ENCODE measurements at regions not wholly inside any gene's neighbourhood (a gene's known extent, or its start where the extent isn't known, plus 50 kb on each side); places are given as distances from the start of the nearest gene placed in this dataset.

GRCh38 chr1:189811960-189812359 lies 665.7 kb downstream of the BRINP3 start:
- TF ChIP-seq EP300 (IDR thresholded peaks at IDR 0.05; ENCODE audit: borderline replicate concordance) (no peak), CREB1 (IDR thresholded peaks at IDR 0.05; ENCODE audit: low read depth) (no peak)
- TF ChIP-seq, protein P1, sequence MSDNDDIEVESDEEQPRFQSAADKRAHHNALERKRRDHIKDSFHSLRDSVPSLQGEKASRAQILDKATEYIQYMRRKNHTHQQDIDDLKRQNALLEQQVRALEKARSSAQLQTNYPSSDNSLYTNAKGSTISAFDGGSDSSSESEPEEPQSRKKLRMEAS (IDR thresholded peaks at IDR 0.05) = no peak
